GM12878 (cell line): ENCODE measurements at regions not wholly inside any gene's neighbourhood (a gene's known extent, or its start where the extent isn't known, plus 50 kb on each side); places are given as distances from the start of the nearest gene placed in this dataset.

Experiments
- BCL3 ChIP-seq: IDR thresholded peaks from 2 replicates; pipeline ENCODE4 v1.6.1; 2011; ENCODE audit warnings: borderline replicate concordance, low read depth, mild to moderate bottlenecking, moderate library complexity, low read length; ENCODE audit not compliant: insufficient read depth, poor library complexity, severe bottlenecking
- ZBED1 ChIP-seq: IDR thresholded peaks from 2 replicates; pipeline ENCODE4 v1.6.1; 2016; ENCODE audit warnings: borderline replicate concordance
- ZZZ3 ChIP-seq: IDR thresholded peaks from 2 replicates; pipeline ENCODE4 v1.6.1; 2011; ENCODE audit warnings: low read depth; ENCODE audit not compliant: control insufficient read depth, insufficient read length
- TF ChIP-seq, protein P1 (sequence below): fragments of 450-650 bp; IDR thresholded peaks from 2 replicates; pipeline ENCODE4 v1.6.1; 2017; ENCODE audit warnings: mild to moderate bottlenecking, moderate library complexity
- TF ChIP-seq, protein P2 (sequence below): fragments of 450-650 bp; IDR thresholded peaks from 2 replicates; pipeline ENCODE4 v1.6.1; 2017; ENCODE audit warnings: low read depth, mild to moderate bottlenecking, moderate library complexity

DNA sequence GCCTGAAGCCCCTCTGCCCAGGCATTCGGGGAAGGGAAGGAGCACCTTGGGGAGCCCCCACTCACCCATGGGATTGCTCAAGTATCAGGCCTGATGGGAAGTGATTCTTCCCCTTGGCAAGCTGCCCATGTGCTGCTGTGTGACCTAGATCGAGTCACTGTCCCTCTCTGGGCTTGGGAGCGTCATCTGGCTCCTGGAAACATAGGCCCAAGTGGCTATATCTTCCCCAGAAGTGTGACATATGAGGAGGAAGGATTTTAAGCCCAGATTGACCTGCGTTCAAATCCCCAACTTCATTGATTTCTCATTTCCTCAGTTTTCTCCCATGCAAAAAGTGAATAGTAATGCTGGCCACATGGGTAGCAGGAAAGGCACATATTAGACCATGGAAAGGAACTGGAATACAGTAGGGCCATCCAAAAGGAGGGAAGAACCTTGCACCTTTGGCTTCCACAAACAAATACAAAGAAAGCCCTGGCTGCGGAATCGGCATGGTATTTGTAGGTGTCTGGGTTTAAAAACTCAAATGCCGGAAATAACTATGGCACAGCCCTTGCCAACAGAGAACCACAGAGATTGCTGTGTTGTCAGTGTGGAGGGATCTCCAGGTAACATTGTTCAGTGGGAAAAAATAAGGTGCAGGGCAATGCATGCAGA lies 169.5 kb upstream of the ZMIZ1 start:
- TF ChIP-seq ZZZ3 (no peak), ZBED1 (no peak), BCL3 (no peak)
- TF ChIP-seq, protein P1, sequence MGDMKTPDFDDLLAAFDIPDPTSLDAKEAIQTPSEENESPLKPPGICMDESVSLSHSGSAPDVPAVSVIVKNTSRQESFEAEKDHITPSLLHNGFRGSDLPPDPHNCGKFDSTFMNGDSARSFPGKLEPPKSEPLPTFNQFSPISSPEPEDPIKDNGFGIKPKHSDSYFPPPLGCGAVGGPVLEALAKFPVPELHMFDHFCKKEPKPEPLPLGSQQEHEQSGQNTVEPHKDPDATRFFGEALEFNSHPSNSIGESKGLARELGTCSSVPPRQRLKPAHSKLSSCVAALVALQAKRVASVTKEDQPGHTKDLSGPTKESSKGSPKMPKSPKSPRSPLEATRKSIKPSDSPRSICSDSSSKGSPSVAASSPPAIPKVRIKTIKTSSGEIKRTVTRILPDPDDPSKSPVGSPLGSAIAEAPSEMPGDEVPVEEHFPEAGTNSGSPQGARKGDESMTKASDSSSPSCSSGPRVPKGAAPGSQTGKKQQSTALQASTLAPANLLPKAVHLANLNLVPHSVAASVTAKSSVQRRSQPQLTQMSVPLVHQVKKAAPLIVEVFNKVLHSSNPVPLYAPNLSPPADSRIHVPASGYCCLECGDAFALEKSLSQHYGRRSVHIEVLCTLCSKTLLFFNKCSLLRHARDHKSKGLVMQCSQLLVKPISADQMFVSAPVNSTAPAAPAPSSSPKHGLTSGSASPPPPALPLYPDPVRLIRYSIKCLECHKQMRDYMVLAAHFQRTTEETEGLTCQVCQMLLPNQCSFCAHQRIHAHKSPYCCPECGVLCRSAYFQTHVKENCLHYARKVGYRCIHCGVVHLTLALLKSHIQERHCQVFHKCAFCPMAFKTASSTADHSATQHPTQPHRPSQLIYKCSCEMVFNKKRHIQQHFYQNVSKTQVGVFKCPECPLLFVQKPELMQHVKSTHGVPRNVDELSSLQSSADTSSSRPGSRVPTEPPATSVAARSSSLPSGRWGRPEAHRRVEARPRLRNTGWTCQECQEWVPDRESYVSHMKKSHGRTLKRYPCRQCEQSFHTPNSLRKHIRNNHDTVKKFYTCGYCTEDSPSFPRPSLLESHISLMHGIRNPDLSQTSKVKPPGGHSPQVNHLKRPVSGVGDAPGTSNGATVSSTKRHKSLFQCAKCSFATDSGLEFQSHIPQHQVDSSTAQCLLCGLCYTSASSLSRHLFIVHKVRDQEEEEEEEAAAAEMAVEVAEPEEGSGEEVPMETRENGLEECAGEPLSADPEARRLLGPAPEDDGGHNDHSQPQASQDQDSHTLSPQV, result no peak
- TF ChIP-seq, protein P2, sequence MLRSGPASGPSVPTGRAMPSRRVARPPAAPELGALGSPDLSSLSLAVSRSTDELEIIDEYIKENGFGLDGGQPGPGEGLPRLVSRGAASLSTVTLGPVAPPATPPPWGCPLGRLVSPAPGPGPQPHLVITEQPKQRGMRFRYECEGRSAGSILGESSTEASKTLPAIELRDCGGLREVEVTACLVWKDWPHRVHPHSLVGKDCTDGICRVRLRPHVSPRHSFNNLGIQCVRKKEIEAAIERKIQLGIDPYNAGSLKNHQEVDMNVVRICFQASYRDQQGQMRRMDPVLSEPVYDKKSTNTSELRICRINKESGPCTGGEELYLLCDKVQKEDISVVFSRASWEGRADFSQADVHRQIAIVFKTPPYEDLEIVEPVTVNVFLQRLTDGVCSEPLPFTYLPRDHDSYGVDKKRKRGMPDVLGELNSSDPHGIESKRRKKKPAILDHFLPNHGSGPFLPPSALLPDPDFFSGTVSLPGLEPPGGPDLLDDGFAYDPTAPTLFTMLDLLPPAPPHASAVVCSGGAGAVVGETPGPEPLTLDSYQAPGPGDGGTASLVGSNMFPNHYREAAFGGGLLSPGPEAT, result no peak
